GM12878 (cell line): ENCODE measurements at regions not wholly inside any gene's neighbourhood (a gene's known extent, or its start where the extent isn't known, plus 50 kb on each side); places are given as distances from the start of the nearest gene placed in this dataset.

Experiments
- ATAC-seq: fragments of 200-7000 bp; cut with Tn5 transposase; 3 replicates; pipeline ENCODE4 v1.9.1; 2020; ENCODE audit warnings: mild to moderate bottlenecking, moderate library complexity
- BruUV-seq: library from RNA; stranded (reverse); fragments of 400-500 nt; replicated peaks from 2 replicates; lab custom pipeline; 2021; lab: Mats Ljungman, UMichigan
- CTCF ChIA-PET: fragments of 300-600 bp; sonication (Branson Sonifier 250); formaldehyde crosslinking; extraction: SDS; loops from one replicate; lab custom pipeline; 2021; ENCODE audit warnings: inconsistent platforms; lab: Yijun Ruan, JAX
- POLR2A ChIA-PET: fragments of 350-600 bp; formaldehyde crosslinking; extraction: SDS; loops from one replicate; lab custom pipeline; 2021; ENCODE audit warnings: inconsistent platforms; lab: Charles Lee
- RAD21 ChIA-PET: fragments of 300-600 bp; sonication (Branson Sonifier 250); formaldehyde crosslinking; loops from one replicate; lab custom pipeline; 2023; ENCODE audit warnings: antibody characterized with exemption; ENCODE audit not compliant: unreplicated experiment; lab: Charles Lee
- SMC1A ChIA-PET: fragments of 300-600 bp; sonication (Branson Sonifier 250); formaldehyde crosslinking; loops from one replicate; lab custom pipeline; 2023; ENCODE audit not compliant: unreplicated experiment, uncharacterized antibody; lab: Charles Lee
- DNase-seq: peaks from one replicate; pipeline ENCODE4 v3.0.0-alpha.2; 2011; ENCODE audit warnings: low read depth, low spot score
- FAIRE-seq: peaks from 3 replicates; lab custom pipeline; 2011; peaks lifted over from hg19 to GRCh38; lab: Jason Lieb, UNC
- H2AFZ ChIP-seq: 2 replicates; pipeline ENCODE4 v1.6.0; 2011; ENCODE audit warnings: low read depth, low read length, control low read depth; ENCODE audit not compliant: control insufficient read depth
- H3K27ac ChIP-seq: 2 replicates; pipeline ENCODE4 v1.5.1; 2011; ENCODE audit warnings: control low read depth; ENCODE audit not compliant: control insufficient read depth, insufficient read depth
- H3K27me3 ChIP-seq, 2 experiments: replicated peaks in 1 of 2; 2 replicates each; pipeline versions ENCODE4 v1.6.0 to v1.6.1; 2011; ENCODE audit warnings: low read length in 1 of 2; ENCODE audit not compliant: control insufficient read depth in 2 of 2, insufficient read depth in 2 of 2
- H3K36me3 ChIP-seq, 2 experiments: 2 replicates each; pipeline ENCODE4 v1.5.1; 2011; ENCODE audit warnings: low read length in 1 of 2; ENCODE audit not compliant: control insufficient read depth in 2 of 2, insufficient read depth in 2 of 2
- H3K4me1 ChIP-seq: 2 replicates; pipeline ENCODE4 v1.6.1; 2011; ENCODE audit warnings: mild to moderate bottlenecking, low read length, moderate library complexity, mixed read lengths; ENCODE audit not compliant: control insufficient read depth, insufficient read depth
- H3K4me2 ChIP-seq: 2 replicates; pipeline ENCODE4 v1.6.0; 2011; ENCODE audit warnings: control low read depth; ENCODE audit not compliant: control insufficient read depth, insufficient read depth
- H3K4me3 ChIP-seq: fragments of 200-600 bp; sonication (generic); 2 replicates; pipeline ENCODE4 v1.5.1; 2016
- H3K79me2 ChIP-seq: 2 replicates; pipeline ENCODE4 v1.6.0; 2011; ENCODE audit warnings: low read length; ENCODE audit not compliant: control insufficient read depth, insufficient read depth
- H3K9ac ChIP-seq: 2 replicates; pipeline ENCODE4 v1.8.0; 2011; ENCODE audit warnings: low read length, control low read depth, mixed read lengths; ENCODE audit not compliant: control insufficient read depth, insufficient read depth
- H3K9me3 ChIP-seq: replicated peaks from 3 replicates; pipeline ENCODE4 v1.5.1; 2011; ENCODE audit warnings: mild to moderate bottlenecking, low read length; ENCODE audit not compliant: control insufficient read depth, insufficient read depth
- H4K20me1 ChIP-seq: 2 replicates; pipeline ENCODE4 v1.6.0; 2011; ENCODE audit not compliant: control insufficient read depth, insufficient read depth
- BHLHE40 ChIP-seq, 2 experiments: fragments of 450-650 bp in 1 of 2; IDR thresholded peaks; 2 replicates each; pipeline ENCODE4 v1.6.1; 2011 to 2017; ENCODE audit warnings: low read depth in 2 of 2, borderline replicate concordance in 1 of 2, improper control_type of control experiment in 1 of 2, low read length in 1 of 2, mild to moderate bottlenecking in 1 of 2
- CREB1 ChIP-seq: IDR thresholded peaks from 2 replicates; pipeline ENCODE4 v1.6.1; 2012; ENCODE audit warnings: low read depth, mild to moderate bottlenecking, inconsistent platforms
- MAX ChIP-seq: IDR thresholded peaks from 2 replicates; pipeline ENCODE4 v1.6.1; 2012; ENCODE audit warnings: low read depth, low read length, improper control_type of control experiment
- NFYB ChIP-seq: IDR thresholded peaks from 2 replicates; pipeline ENCODE4 v1.6.1; 2011; ENCODE audit warnings: low read depth, mild to moderate bottlenecking, low read length, improper control_type of control experiment, moderate library complexity; ENCODE audit not compliant: insufficient read depth
- WGBS: methylation state at CpG from one replicate; pipeline ENCODE4 v1.1.6; 2016; ENCODE audit warnings: low lambda C conversion rate; ENCODE audit not compliant: insufficient replicate concordance, insufficient coverage; ENCODE audit errors: missing lambda C conversion rate; 5-methylcytosine and 5-hydroxymethylcytosine counted together
- in situ Hi-C: fragments of 300-500 bp; cut with MboI; formaldehyde crosslinking; loops from 9 replicates; pipeline ENCODE4 v1.14.3; 2018; ENCODE audit warnings: mixed read lengths
- intact Hi-C: fragments of 100-400 bp; cut with micrococcal nuclease; formaldehyde crosslinking; loops from one replicate; pipeline ENCODE4 v1.14.2; 2022; ENCODE audit not compliant: unreplicated experiment

- ChIA-PET RAD21 (no interaction called here), CTCF (no interaction called here), POLR2A (no interaction called here), SMC1A (interaction anchor here (1.1 kb wide), 1 partner anchor 82 kb away, joined by 3 read pairs; no protein-coding TSS in a partner anchor)
- Histone ChIP-seq H3K4me3 (no peak overlapping the region), H3K4me1 (peaks cover 10% of the 10 kb centered on the region), H3K9me3 (no peaks in the 10 kb centered on the region; the same call in 2 of the 3 replicates), H3K27ac (no peak overlapping the region), H2AFZ (no peak overlapping the region), H3K4me2 (no peak overlapping the region), H3K79me2 (no peaks in the 10 kb centered on the region), H3K9ac (no peak overlapping the region), H3K36me3 (no peaks in the 10 kb centered on the region), H3K27me3 (no peaks in the 10 kb centered on the region), H4K20me1 (no peaks in the 10 kb centered on the region)
- BruUV-seq, result no TSS peak
- no peak for DNase-seq
- WGBS, result 10% methylated on average over 1 of the region's 1 CpG
- FAIRE-seq, result no peak
- ATAC-seq, result no peak
- TF ChIP-seq CREB1, result no peak
- TF ChIP-seq NFYB, result 0 out of 2 replicates have a peak, but pooled peaks have one; percentile 17
- intact Hi-C loops, result no loop called here
- in situ Hi-C loops, result no loop called here
These were observed 120.6 kb upstream of the SPATA12 start for GRCh38 chr3:56939834-56940233.

DNA sequence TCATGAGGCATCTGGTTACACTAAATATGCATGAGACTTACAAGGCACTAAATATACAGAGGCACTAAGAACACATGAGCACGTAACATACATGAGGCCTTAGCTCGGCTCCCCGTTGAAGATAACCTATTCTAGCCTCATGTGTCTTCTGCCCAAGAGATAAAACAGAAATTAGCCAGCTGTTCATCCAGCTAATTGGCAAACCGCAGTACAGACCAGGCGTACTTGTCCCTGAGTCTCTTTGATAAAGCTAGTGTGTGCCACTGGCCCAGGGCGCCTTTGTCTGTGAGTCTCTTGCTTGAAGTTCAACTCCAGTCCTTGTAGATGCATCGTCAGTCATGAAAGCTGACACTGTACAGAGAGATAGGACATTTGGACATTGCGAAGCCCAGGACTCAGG lies 121.9 kb upstream of the SPATA12 start:
- H3K79me2 ChIP-seq, result no peaks in the 10 kb centered on the region
- WGBS, result 41% methylated on average over 8 of the region's 8 CpGs
- no peak overlapping the region for H3K27ac ChIP-seq
- no peak for FAIRE-seq
- intact Hi-C loops, result no loop called here
- SMC1A ChIA-PET, result no interaction called here
- H3K4me3 ChIP-seq, result no peak overlapping the region
- no peak overlapping the region for H2AFZ ChIP-seq
- H4K20me1 ChIP-seq, result no peaks in the 10 kb centered on the region
- H3K9me3 ChIP-seq, result peaks cover 2% of the 10 kb centered on the region; the same call in 1 of the 3 replicates
- peaks cover 10% of the 10 kb centered on the region for H3K4me1 ChIP-seq
- CTCF ChIA-PET, result no interaction called here
- POLR2A ChIA-PET, result no interaction called here
- BruUV-seq, result no TSS peak
- in situ Hi-C loops, result no loop called here
- RAD21 ChIA-PET, result no interaction called here
- no peak overlapping the region for H3K4me2 ChIP-seq
- no peak for DNase-seq
- no peaks in the 10 kb centered on the region for H3K27me3 ChIP-seq
- H3K9ac ChIP-seq, result no peak overlapping the region
- no peak for ATAC-seq
- H3K36me3 ChIP-seq, result no peaks in the 10 kb centered on the region
- TF ChIP-seq MAX, result no peak
- TF ChIP-seq BHLHE40 (IDR thresholded peaks at IDR 0.05; ENCODE audit: borderline replicate concordance in 1 of 2, low read depth in 2 of 2, low read length in 1 of 2), result no peak
